ENCODE measurements at regions not wholly inside any gene's neighbourhood (a gene's known extent, or its start where the extent isn't known, plus 50 kb on each side); places are given as distances from the start of the nearest gene placed in this dataset.

- Histone ChIP-seq H3K9me2 (ENCODE audit: insufficient read depth) (no peaks in the 10 kb centered on the region), H2AFZ (no peak overlapping the region), H3K4me3 (no peak overlapping the region), H3K27ac (no peak overlapping the region), H3F3A (ENCODE audit: insufficient read depth, low read depth) (no peaks in the 10 kb centered on the region), H3K36me3 (ENCODE audit: low read depth) (no peaks in the 10 kb centered on the region), H3K4me2 (no peak overlapping the region), H3K79me2 (ENCODE audit: low read depth) (no peaks in the 10 kb centered on the region), H3K9me3 (ENCODE audit: insufficient read depth, low read depth) (no peaks in the 10 kb centered on the region), H3K4me1 (replicated peaks; ENCODE audit: insufficient read depth) (no peaks in the 10 kb centered on the region), H3K27me3 (ENCODE audit: insufficient read depth, low read depth) (no peaks in the 10 kb centered on the region), H4K20me1 (ENCODE audit: insufficient read depth) (no peaks in the 10 kb centered on the region)
- DNase-seq = no peak
- TF ChIP-seq EZH2 (IDR thresholded peaks at IDR 0.05; ENCODE audit: low read depth) = no peak
- TF ChIP-seq CTCF (conservative IDR thresholded peaks at IDR 0.05) = no peak
- intact Hi-C loops (cut with micrococcal nuclease; ENCODE audit: unreplicated experiment) = no loop called here
- no TSS peak for BruUV-seq (replicated peaks)
- ChIA-PET CTCF (no interaction called here), POLR2A (ENCODE audit: unreplicated experiment) (no interaction called here)
Observed at GRCh38 chr7:13447637-13448036, 541.8 kb downstream of the ETV1 start.

- Histone ChIP-seq H3K4me1 (replicated peaks; ENCODE audit: insufficient read depth) (no peaks in the 10 kb centered on the region), H3K36me3 (ENCODE audit: low read depth) (no peaks in the 10 kb centered on the region), H3K27ac (no peak overlapping the region), H3K4me2 (no peak overlapping the region), H3F3A (ENCODE audit: insufficient read depth, low read depth) (no peaks in the 10 kb centered on the region), H3K9me2 (ENCODE audit: insufficient read depth) (no peaks in the 10 kb centered on the region), H3K9me3 (ENCODE audit: insufficient read depth, low read depth) (no peaks in the 10 kb centered on the region), H3K27me3 (ENCODE audit: insufficient read depth, low read depth) (no peaks in the 10 kb centered on the region), H3K79me2 (ENCODE audit: low read depth) (no peaks in the 10 kb centered on the region), H3K4me3 (no peak overlapping the region), H4K20me1 (ENCODE audit: insufficient read depth) (no peaks in the 10 kb centered on the region), H2AFZ (no peak overlapping the region)
- ChIA-PET CTCF (no interaction called here), POLR2A (ENCODE audit: unreplicated experiment) (no interaction called here)
- DNase-seq = no peak
- TF ChIP-seq EZH2 (IDR thresholded peaks at IDR 0.05; ENCODE audit: low read depth) (no peak), CTCF (conservative IDR thresholded peaks at IDR 0.05) (no peak)
- BruUV-seq (replicated peaks) = no TSS peak
- intact Hi-C loops (cut with micrococcal nuclease; ENCODE audit: unreplicated experiment) = no loop called here
Observed at GRCh38 chr7:13448243-13448642, 541.2 kb downstream of the ETV1 start.

GRCh38 chr7:13449460-13449859 lies 540.0 kb downstream of the ETV1 start:
- no peaks in the 10 kb centered on the region for H3K79me2 ChIP-seq (ENCODE audit: low read depth)
- H3K27ac ChIP-seq = no peak overlapping the region
- no TSS peak for BruUV-seq (replicated peaks)
- H3K4me1 ChIP-seq (replicated peaks; ENCODE audit: insufficient read depth) = no peaks in the 10 kb centered on the region
- H4K20me1 ChIP-seq (ENCODE audit: insufficient read depth) = no peaks in the 10 kb centered on the region
- H3K4me2 ChIP-seq = no peak overlapping the region
- ChIA-PET CTCF (interaction anchor here (0.6 kb wide), 1 partner anchor 1775 kb away, joined by 3 read pairs; no protein-coding TSS in a partner anchor), POLR2A (ENCODE audit: unreplicated experiment) (no interaction called here)
- H3F3A ChIP-seq (ENCODE audit: insufficient read depth, low read depth) = no peaks in the 10 kb centered on the region
- H3K9me3 ChIP-seq (ENCODE audit: insufficient read depth, low read depth) = no peaks in the 10 kb centered on the region
- DNase-seq = no peak
- no peak for TF ChIP-seq EZH2 (IDR thresholded peaks at IDR 0.05; ENCODE audit: low read depth)
- TF ChIP-seq CTCF (conservative IDR thresholded peaks at IDR 0.05) = no peak
- no peaks in the 10 kb centered on the region for H3K36me3 ChIP-seq (ENCODE audit: low read depth)
- no peak overlapping the region for H3K4me3 ChIP-seq
- intact Hi-C loops (cut with micrococcal nuclease; ENCODE audit: unreplicated experiment) = no loop called here
- H2AFZ ChIP-seq = no peak overlapping the region
- H3K9me2 ChIP-seq (ENCODE audit: insufficient read depth) = no peaks in the 10 kb centered on the region
- no peaks in the 10 kb centered on the region for H3K27me3 ChIP-seq (ENCODE audit: insufficient read depth, low read depth)

Data from PC-9 (cell line).